AG09319 (cell line): ENCODE measurements at regions not wholly inside any gene's neighbourhood (a gene's known extent, or its start where the extent isn't known, plus 50 kb on each side); places are given as distances from the start of the nearest gene placed in this dataset.

Source experiments
- DNase-seq: peaks from one replicate; pipeline ENCODE4 v3.0.0-alpha.2; 2010; ENCODE audit warnings: low read depth; ENCODE audit errors: extremely low read depth
- CTCF ChIP-seq: IDR thresholded peaks from 2 replicates; pipeline ENCODE4 v1.5.1; 2011; ENCODE audit warnings: low read depth, mild to moderate bottlenecking, inconsistent platforms, low read length, moderate library complexity

- TF ChIP-seq CTCF: no peak
- DNase-seq: no peak
Observed at GRCh38 chr6:140931581-140931980, 1201.1 kb upstream of the GJE1 start.

- no peak for TF ChIP-seq CTCF
- no peak for DNase-seq
Observed at GRCh38 chr6:140929121-140929520, 1203.6 kb upstream of the GJE1 start.

GRCh38 chr6:140923048-140923447, 1209.7 kb upstream of the GJE1 start:
- no peak for DNase-seq

GRCh38 chr6:140921366-140922226, 1211.1 kb upstream of the GJE1 start:
- DNase-seq: peak; percentile 45
- peak; percentile 72 for TF ChIP-seq CTCF

More at GRCh38 chr6:140923048-140923447, 1209.7 kb upstream of the GJE1 start:
- TF ChIP-seq CTCF: no peak

GRCh38 chr6:140917911-140918310, 1214.8 kb upstream of the GJE1 start:
- DNase-seq: no peak
- TF ChIP-seq CTCF: no peak

GRCh38 chr6:140915551-140915950, 1217.2 kb upstream of the GJE1 start:
- no peak for TF ChIP-seq CTCF
- no peak for DNase-seq

GRCh38 chr6:140915103-140915502, 1217.6 kb upstream of the GJE1 start:
- no peak for DNase-seq
- no peak for TF ChIP-seq CTCF
